NCI-H2171 treated with DMSO at 0.1 percent for 48 hours (cell line): ENCODE measurements at regions not wholly inside any gene's neighbourhood (a gene's known extent, or its start where the extent isn't known, plus 50 kb on each side); places are given as distances from the start of the nearest gene placed in this dataset.

Experiments used
- DNase-seq: peaks from one replicate; lab custom pipeline; 2025; lab: John Stamatoyannopoulos, UW

DNA sequence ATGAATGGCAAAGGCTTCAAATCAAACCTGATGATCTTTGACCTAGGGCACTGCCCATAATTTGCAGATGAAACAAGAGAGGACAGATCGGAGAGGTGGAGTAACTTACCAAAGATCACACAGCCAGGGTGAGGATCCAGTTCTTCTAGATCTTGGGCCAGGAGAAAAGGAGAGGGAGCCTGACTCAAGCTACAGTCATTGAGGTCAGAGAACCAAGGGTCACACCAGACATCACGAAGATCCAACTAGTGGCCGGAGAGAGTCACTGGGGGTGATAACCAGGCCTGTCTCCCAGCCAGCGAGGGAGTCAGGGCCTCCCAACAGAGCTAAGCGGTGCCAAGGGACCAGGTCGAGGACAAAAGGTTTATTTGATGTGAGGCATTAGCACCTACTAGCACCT, 115.0 kb downstream of the RIPK4 start:
- DNase-seq: no peak

DNA sequence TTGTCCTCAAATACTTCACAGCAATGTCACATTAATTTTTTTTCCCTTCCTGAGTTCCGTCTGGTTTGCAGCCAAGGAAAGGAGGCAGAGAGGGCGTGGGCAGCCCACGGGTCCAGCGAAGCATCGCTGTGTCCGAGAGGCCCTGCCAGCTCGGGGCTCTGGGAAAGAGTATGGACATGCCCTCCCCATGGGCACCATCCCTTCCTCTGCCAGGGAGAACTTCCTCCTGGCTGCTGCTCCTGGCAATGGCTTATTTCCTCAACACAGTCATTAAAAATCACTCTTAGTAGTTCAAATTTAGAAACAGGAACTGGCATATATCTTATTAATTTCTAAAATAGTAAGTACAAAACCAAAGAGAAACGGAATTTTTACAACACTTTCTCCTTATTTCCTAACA, 115.4 kb downstream of the RIPK4 start:
- no peak for DNase-seq

DNA sequence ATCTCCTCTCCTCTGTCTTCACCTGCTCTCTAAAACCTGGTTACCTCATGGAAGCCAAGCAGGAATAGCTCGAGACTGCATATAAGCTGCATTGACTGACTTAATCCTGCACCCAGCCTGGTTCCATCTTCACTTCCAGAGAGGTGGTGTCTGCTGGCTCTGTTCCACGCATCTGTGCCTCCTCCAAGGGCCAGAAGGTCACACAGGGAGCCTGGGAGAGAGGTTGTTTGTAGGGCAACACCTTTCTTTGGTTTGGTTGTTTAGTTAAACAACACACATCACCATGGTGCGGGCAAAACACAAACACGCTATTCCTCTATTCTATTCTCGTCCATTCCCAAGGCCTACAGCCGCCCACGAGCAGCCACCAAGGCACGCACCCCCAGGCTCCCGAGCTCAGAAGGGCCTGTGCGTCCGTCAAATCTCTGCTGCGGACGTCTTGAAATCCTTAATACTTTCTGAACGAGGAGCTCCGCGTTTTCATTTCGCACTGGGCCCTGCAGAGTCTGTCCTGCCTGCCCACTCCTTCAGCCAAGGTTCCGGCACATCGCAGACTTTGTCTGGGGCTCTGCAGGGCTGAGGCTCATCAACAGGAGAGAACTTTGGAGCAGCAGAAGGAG, 116.2 kb downstream of the RIPK4 start:
- DNase-seq: no peak

DNA sequence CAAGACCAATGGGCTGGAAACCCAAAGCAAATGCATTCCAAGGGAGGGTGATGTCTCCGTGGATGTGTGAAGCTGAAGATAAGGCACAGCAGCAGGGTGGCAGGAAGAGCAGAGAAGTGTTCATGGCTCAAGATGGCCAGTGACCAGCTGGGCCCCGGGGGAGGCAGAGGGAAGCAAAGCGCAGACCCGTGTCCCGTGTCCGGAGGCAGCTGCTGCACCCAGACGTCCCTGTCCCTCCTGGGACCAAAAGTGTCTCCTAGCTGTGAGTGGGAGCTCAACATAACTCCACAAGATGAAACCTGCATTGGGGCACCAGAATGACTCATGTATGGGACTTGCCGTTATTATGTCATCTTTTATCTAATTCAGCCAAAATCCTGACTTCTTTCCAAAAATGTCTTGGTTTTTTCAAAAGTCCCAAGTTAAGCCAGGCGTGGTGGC, 118.2 kb downstream of the RIPK4 start:
- no peak for DNase-seq

DNA sequence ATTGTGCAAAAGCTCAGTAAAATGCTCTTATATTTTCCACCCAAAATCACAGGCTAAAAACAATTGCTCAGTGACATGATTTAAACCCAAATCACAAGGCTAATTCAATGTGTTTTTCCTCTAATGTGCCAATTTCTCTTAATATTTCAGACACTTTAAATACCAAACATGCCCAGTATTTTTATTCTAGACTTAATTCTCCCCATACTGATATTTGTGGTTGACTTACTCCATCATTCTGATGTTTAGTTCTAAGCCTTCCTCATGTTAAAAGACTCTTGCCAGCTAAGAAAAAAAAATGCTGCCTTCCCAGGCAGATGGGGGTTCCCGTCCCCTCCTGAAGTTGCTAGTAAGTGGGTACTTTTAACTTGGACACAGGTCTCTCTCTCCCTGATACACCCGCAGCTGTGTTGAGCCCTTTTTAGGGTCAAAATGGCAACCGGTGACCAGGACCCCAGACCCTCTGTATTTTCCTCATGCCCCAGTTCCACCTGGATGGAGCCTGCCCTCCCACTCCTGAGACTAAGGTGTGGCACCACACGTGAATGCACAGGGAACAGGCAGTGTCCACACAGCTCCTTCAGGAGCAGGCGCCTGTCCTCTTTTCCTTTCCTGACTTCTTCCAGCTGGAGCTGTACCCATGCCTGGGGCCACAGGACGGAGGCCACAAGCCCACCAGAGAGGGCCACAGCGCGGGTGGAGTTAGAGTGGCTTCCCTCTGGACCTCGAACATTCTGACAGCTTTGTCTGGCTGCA, 118.9 kb downstream of the RIPK4 start:
- DNase-seq: no peak

DNA sequence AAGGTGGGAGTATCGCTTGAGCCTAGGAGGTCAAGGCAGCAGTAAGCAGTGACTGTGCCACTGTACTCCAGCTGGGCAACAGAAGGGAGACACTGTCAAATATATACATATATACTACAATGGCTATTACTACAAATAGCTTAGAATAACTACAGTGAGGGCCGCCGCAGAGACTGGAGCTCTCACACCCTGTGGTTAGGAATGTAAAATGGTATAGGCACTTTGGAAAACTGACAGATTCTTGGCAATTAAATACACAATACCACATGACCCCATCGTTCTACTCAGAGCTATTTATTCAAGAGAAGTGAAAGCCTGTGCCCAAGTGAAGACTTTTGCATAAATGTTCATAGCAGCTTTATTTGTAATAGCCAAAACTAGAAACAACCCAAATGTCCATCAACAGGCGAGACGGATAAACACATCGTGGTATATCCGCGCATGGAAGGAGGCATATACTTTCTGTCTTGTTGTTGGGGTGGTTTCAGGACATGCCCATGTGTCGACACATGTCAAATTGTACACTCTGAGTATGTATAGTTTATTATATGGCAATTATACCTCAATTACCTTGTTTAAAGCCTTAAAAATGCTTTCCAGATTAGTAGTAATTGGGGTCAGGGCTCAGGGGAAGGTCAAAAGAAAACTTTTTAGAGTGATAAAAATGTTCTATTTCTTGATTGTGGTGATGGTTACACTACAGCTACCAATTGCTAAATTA, 123.4 kb downstream of the RIPK4 start:
- no peak for DNase-seq

DNA sequence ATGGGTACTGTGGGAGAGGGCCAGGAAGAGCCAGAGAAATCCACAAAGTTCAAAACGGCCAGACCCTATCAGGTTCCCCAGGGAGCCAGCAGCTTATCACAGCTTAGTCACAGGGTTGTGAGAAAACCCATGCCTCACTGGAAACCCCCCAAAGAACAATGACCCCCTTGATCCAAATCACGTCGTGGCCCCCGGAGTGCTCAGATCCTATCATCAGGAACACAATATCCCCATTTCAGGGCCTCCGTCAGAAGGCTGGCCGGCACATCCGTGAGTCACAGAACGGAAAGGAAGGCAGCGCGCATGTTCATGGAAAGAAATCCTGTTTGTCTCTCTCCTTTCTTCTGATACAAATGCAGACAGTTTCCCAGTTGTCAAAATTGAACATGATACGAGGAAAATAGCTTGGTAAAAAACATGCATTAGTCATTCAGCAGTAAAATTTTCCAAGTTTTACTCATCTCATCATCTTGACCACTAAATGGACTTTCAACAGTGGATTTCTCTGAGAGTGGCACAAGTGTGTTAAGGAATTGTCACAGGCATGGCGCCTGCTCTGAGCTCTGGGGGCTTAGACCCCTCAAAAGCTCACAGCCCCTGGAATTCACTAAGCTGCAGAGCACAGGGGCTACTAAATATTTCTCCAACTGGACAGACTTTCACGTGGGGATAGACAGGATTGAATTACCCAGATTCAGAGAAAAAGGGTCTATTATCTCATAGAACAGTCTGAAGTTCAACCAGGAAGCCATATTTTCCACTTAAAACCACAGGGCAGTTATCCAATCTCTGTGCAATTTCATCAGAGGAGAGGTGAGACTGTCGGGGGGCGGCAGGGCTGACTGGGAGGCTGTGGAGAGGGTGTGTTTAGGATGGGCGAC, 124.8 kb downstream of the RIPK4 start:
- no peak for DNase-seq

DNA sequence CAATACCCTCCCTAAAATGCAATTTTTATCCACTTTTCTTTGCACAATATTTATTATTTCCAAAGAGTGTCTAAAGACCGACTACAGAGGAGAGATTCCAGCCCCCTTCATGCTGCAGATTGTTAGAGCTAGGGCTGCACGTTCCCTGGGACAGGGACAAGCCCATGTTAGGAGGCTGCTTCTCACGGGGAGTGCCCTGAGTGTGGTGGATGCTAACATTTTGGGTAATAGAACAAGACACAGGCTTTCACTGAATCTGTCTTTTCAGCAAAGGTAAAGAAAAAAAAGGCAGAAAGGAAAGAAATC, 125.4 kb downstream of the RIPK4 start:
- no peak for DNase-seq

DNA sequence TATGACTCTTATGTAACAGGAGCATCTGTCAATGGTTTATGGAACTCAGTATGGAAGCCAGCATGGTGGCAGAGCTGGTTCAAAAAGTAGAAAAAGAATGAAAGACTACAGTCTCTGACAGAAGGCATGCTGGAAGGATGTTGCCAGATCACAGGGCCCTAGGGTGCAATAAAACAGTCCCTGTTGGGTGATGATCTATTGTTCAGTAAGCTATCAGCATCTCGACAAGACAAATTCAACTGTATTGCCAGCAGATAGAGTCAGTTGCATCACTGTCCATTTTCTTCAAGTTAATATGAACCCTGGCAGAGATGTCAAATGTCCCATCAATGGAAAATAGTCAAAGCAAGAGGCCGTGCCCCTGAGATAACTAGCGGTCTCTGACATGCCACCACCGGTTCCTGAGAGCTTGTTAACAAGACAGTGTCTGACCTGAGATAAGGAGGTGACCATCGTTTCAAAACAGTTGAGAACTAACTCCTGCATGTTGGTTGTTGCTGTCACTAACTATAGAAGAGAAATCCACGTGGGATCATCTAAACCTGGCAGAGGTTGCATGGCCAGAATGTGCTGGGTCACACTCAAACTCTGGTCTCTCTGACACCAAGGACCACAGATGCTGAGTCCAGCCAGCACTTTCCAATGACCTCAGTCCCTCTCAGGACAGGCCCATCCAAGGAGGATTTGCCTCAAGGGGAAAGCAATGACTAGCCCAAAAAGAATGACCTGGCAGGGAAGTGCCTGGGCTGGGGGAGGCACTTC, 125.9 kb downstream of the RIPK4 start:
- DNase-seq: no peak

DNA sequence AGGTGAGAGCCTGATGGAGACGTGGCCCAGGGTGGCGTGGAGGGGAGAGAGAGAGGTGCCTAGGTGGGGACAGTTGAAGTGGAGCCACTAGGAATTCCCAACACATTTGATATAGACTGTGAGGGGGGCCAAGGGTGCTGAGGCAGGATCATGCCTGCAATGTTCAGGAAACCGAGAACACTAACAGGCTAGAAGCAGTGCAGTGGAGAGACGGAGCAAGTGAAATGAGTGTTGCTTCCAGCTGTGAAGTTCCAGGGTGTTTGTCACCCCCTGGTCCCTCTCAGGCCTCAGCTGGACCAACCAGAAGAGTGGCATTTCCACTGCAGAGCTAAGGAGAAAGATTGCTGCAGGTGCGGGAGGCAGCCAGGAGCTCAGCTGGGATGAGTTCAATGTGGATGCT, 127.1 kb downstream of the RIPK4 start:
- DNase-seq: no peak

DNA sequence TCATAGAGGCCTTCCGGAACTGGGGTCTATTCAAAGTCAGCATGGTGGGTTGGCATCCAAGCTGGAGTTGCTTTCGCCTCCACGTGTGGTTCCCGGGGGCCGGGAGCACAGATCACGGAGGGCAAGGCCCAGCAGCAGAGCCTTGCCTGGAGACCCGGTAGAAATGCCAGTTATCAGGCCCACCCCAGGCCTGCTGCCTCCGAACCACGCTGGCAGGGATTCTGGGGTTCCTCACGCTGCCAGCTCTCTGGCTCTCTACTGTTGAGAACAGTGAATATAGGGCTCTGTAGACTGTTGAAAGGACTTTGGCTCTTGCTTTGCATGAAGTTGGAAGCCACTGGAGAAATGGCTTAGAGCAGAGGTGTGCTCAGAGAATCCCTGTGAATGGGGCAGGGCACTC, 127.5 kb downstream of the RIPK4 start:
- no peak for DNase-seq

DNA sequence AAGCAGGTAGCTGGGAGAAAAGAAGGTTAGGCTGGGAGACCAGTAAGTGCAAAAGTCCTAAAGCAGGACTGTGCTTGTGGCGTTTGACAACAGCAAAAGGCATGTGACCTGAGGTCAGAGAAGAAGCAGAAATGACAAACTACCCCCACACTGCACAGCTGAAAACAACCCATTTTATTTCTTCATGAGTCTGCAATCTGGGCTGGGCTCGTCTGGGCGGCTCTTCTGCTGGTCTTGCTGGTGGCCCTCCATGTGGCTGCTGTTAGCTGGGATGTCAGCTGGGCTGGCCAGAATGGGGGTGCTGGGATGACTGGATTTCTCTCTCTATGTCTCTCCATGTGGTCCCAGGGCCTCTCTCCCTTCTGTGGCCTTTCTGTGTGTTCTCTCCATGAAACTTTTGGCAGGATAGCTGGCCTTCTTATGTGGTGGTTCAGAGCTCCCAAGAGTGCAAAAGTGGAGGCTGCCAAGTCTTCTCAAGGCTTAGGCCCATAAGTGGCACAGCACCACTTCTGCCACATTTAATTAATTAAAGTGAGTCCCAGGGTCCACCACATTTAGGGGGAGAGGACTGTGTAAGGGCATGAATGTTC, 128.6 kb downstream of the RIPK4 start:
- DNase-seq: no peak

DNA sequence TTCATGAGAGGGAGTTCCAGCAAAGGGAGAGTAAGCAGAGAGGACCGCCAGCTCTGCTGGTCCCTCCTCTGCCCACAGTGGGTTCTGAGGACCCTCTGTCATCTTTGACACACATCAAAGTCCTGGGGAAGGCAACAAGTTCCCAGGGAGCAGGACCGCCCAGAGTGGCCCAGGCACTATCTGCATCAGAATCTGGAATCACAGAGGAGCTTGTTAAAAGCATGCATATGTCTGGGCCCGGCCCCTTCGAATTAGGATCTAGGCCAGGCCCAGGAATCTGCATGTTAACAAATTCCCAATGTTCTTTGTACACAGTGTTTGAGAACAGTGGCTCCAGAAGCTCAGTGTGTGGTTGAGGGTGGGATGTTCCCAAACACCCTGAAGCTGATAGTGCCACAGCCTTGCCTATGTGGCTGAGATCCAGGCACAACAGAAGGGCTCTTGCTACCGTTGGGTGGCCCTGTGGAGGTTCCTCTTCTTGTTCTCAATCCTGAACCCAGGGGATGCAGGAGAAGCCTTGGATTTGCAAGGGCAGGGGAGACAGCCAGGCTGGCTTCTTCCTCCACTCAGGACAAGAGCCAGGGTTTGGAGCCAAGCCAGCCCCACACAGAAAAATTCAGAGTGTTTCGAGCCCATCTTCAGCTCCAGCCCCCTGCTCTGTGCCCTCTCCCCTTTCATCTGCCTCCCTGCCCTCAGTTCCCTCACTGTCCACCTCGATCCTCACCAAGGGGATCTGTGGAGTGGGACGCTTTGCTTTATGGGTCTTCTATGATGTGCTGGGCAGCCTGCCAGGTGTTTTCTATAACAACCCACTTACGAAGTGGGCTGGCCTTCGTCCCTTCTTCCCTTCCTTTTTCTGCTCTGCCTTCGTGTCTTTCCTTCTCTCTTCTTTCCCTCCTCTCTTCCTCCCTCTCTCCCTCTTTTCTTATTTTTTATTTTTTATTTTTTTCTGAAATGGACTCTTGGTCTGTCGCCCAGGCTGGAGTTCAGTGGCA, 129.0 kb upstream of the TMPRSS2 start:
- no peak for DNase-seq

DNA sequence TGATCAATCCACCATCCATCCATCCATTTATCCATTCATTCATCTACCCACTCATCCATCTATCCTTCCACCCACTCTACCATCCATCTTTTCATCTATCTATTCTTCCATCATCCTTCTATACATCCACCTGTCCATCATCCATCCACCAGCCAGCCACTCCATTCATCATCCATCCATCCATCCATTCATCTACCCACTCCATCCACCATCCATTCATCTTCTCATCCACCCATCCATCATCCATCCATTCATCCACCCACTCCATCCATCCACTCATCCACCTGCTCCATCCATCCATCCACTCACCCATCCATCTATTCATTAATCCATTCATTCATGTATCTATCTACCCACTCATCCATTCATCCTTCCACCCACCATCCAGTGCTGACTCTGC, 127.9 kb upstream of the TMPRSS2 start:
- DNase-seq: no peak

DNA sequence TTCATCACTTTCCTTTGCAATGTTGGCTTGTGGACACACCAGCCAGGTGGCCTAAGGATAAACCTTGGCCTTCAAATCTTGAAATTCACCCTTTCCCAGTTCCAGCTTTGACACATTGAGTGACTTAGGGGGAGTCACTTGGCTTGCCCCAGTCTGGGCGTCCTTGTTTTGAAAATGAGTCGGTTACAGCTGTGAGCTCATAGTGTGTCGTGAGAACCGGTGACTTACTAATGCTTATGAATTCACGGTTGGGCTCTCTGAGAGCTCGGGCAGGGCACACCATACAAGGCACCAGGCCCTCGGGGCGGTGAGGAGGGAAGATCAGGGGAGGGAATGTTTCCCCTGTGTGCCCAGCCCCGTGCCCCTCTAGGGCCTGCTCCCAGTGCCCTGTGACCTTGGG, 126.9 kb upstream of the TMPRSS2 start:
- DNase-seq: no peak

DNA sequence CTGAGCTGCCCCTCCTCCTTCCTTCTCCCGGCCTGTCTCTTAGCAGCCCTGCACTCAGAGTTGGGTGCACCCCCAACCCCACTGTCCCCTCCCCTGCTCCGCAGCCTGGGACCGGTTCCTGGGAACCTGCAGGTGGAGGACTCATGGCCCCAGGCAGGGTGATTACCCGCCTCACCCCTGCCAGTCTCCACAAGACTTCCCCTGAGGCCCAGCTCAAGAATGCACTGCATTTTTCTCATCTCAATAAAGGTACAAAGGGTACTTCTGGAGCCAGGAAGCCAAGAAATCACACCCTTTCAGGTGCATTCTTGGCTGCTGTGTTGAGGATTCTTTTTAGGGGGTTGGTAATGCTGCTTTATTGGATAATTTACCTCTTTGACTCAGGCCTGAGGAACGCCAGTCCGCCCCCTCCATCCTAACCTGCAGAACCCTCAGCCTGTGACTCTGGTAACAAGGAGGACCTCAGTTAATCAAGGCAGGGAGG, 126.3 kb upstream of the TMPRSS2 start:
- no peak for DNase-seq

DNA sequence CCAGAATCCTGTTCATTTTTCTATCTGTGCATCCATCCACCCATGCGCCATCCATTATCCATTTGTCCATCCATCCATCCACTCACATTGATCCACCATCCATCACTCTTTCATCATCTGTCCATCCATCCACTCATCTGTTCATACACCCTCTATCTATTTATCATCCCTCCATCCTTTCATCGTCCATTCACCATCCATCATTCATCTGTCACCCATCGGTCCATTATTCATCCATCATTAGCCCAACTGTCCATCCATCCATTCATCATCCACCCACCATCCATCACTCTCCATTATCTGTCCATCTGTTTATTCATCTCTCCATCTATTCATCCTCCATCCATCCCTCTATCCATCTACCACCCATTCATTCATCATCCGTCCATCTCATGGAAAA, 125.7 kb upstream of the TMPRSS2 start:
- no peak for DNase-seq

DNA sequence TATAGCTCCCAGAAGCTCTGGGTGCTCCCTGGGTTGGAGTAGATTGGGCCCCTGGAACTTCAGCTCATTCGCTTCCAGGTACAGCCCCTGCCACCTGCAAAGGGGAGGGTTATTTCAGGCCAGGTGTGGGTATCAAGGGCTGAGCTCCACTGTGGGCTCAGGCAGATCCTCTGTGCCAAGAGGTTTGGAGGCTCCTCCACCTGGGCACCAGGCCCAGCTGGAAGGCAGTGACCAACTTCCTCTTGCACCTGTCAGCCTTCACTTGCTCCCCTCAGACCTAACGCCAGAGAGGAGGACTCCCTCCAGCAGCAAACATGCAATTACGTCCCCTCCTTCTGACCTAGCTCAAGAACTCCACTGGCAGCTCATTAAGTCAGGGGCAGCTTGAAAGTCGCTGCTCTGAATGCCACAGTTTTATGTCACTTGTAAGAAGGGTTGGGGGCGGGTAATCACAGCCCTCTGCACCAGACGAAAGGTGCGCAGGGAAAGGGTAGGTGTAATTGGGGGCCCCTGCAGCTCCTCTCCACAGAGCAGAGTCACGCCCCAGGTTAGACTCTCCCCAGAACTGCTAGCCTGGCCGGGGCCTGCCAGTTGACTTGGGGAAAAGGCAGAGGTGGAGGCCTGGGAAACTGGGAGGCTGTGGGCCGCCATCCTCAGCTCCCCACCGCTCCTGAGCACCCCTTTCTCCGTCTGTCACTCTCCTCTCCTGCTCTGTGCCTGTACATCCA, 125.0 kb upstream of the TMPRSS2 start:
- no peak for DNase-seq
